Mucosa of stomach (tissue), 1 donor: ENCODE measurements at regions not wholly inside any gene's neighbourhood (a gene's known extent, or its start where the extent isn't known, plus 50 kb on each side); places are given as distances from the start of the nearest gene placed in this dataset.

ENCODE experiments used
- H3K27me3 ChIP-seq: one replicate; pipeline ENCODE4 v1.7.0; 2013; ENCODE audit warnings: mild to moderate bottlenecking, low read length; ENCODE audit not compliant: control insufficient read depth, insufficient read depth
- H3K36me3 ChIP-seq: one replicate; pipeline ENCODE4 v1.7.0; 2013; ENCODE audit warnings: low read length; ENCODE audit not compliant: control insufficient read depth, insufficient read depth
- H3K4me1 ChIP-seq: one replicate; pipeline ENCODE4 v1.7.0; 2013; ENCODE audit warnings: mild to moderate bottlenecking, low read length; ENCODE audit not compliant: control insufficient read depth, insufficient read depth
- H3K4me3 ChIP-seq: one replicate; pipeline ENCODE4 v1.7.0; 2013; ENCODE audit warnings: low read length
- H3K9ac ChIP-seq: one replicate; pipeline ENCODE4 v1.7.0; 2013; ENCODE audit warnings: mild to moderate bottlenecking, low read length, moderate library complexity
- H3K9me3 ChIP-seq: one replicate; pipeline ENCODE4 v1.7.0; 2013; ENCODE audit warnings: mild to moderate bottlenecking, low read length, moderate library complexity; ENCODE audit not compliant: control insufficient read depth
- donor health status: Pancreatic carcinoma.

- Histone ChIP-seq H3K27me3 (no peaks in the 10 kb centered on the region), H3K36me3 (no peaks in the 10 kb centered on the region), H3K9me3 (no peaks in the 10 kb centered on the region), H3K4me1 (no peaks in the 10 kb centered on the region), H3K4me3 (no peak overlapping the region), H3K9ac (no peak overlapping the region)
Measured at GRCh38 chr5:98453296-98453695, 320.2 kb upstream of the RGMB start.

DNA sequence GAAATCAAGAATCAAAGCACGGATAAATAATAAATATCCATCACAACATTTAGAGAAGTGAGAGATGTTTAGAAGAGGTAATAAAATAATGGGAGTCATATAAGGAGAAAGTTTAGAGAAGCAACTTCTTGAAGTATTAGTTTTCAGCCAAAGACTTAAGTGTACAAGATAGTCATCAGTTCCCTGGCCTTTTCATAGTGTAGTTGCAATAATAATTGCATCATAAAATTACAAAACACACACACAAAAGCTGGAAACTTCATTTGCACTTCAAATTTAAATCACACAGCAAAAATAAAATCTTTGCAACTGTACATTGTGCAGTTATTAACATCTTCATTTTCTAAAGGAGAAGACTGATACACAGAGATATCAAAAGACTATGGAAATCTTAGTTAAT lies 319.1 kb upstream of the RGMB start:
- no peaks in the 10 kb centered on the region for H3K9me3 ChIP-seq
- no peaks in the 10 kb centered on the region for H3K36me3 ChIP-seq

GRCh38 chr5:98454904-98455303 lies 318.6 kb upstream of the RGMB start:
- H3K27me3 ChIP-seq, result no peaks in the 10 kb centered on the region
- no peaks in the 10 kb centered on the region for H3K36me3 ChIP-seq
- no peaks in the 10 kb centered on the region for H3K9me3 ChIP-seq
- peak overlapping the region; percentile 16 for H3K4me3 ChIP-seq
- H3K4me1 ChIP-seq, result no peaks in the 10 kb centered on the region
- no peak overlapping the region for H3K9ac ChIP-seq

More for the DNA sequence above, 319.1 kb upstream of the RGMB start:
- Histone ChIP-seq H3K4me3 (no peak overlapping the region), H3K9ac (no peak overlapping the region), H3K27me3 (no peaks in the 10 kb centered on the region), H3K4me1 (no peaks in the 10 kb centered on the region)

DNA sequence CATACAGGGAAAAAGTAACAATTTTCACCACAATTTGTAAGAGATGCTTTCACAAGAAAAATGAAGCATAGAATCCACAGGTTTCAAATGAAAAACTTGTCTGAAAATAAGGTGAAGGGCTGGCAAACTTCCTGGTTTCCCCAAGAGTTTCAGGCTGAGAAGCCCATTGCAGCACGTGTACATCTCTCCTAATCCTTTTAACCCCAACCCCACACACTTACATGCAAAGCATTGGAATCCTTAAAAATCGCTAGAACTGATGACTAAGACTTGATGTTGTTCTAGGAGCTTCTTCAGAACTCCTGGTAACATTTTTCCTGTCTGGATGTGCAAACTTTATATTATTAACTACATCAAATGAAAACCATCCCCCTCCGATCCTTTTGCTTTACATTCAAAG lies 317.8 kb upstream of the RGMB start:
- no peaks in the 10 kb centered on the region for H3K27me3 ChIP-seq
- H3K4me3 ChIP-seq, result no peak overlapping the region
- no peaks in the 10 kb centered on the region for H3K9me3 ChIP-seq
- H3K9ac ChIP-seq, result no peak overlapping the region
- H3K4me1 ChIP-seq, result no peaks in the 10 kb centered on the region
- H3K36me3 ChIP-seq, result no peaks in the 10 kb centered on the region

DNA sequence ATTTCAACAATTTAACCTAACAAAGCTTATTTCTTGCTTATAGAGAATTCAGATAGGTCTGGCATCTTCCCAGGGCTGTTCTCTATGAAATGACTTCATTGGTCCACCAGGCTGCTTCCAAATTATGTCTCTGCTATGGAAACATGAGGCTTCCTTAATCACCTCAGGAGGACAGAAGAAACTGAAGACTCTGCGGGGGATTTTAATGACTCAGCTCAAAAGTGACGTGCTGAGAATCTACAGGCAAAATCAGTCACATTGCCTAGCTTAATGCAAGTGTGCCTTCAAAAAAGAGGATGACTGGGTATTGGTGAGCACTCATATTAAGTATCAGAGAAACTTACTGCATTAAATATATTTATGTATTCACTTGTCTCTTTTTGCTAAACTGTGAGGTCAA lies 315.5 kb upstream of the RGMB start:
- Histone ChIP-seq H3K4me3 (no peak overlapping the region), H3K4me1 (no peaks in the 10 kb centered on the region), H3K9me3 (no peaks in the 10 kb centered on the region)

DNA sequence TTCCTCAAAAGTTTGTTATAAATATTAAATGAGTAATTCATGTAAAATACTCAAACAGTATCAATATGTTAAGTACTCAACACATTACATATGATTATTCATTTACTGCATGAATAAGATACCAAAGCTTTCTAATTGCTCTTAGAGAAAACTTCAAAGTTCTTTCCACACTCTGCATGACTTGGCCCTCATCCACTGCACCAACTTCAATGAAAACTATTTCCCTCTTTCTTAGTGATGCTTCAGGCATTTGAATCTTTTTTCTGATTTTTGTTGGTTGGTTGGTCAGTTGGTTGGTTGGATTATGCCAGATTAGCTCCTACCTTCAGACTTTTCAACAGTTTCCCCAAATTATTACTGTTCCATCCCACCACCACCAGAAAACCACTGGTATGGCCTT lies 314.7 kb upstream of the RGMB start:
- no peak overlapping the region for H3K4me3 ChIP-seq
- no peaks in the 10 kb centered on the region for H3K4me1 ChIP-seq
- no peaks in the 10 kb centered on the region for H3K36me3 ChIP-seq
- H3K27me3 ChIP-seq, result no peaks in the 10 kb centered on the region
- H3K9me3 ChIP-seq, result no peaks in the 10 kb centered on the region
- no peak overlapping the region for H3K9ac ChIP-seq

More for the DNA sequence above, 315.5 kb upstream of the RGMB start:
- Histone ChIP-seq H3K36me3 (no peaks in the 10 kb centered on the region), H3K27me3 (no peaks in the 10 kb centered on the region), H3K9ac (no peak overlapping the region)

DNA sequence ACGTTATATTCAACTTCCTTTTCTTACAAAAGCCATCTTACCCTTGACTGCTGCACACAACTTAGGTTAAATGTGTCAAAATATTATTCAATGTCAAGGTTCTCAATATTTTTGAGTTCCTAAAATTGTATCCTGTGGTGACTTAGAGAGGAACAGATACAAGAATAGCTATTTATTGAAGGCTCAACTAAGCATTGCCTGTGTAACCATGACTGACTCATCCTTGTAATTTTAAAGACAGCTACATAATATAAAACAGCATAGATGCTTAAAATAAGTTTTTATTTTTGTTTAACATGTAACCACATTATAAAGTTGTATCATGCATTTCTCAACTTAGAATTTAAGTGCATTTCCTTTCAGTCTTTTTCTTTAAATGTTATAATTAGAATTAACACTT lies 312.9 kb upstream of the RGMB start:
- no peaks in the 10 kb centered on the region for H3K4me1 ChIP-seq
- H3K9ac ChIP-seq, result no peak overlapping the region
- H3K27me3 ChIP-seq, result no peaks in the 10 kb centered on the region
- H3K4me3 ChIP-seq, result no peak overlapping the region
- no peaks in the 10 kb centered on the region for H3K9me3 ChIP-seq
- no peaks in the 10 kb centered on the region for H3K36me3 ChIP-seq

GRCh38 chr5:98461485-98461884 lies 312.0 kb upstream of the RGMB start:
- no peaks in the 10 kb centered on the region for H3K4me1 ChIP-seq
- no peaks in the 10 kb centered on the region for H3K9me3 ChIP-seq
- no peak overlapping the region for H3K4me3 ChIP-seq
- H3K27me3 ChIP-seq, result no peaks in the 10 kb centered on the region
- no peaks in the 10 kb centered on the region for H3K36me3 ChIP-seq
- H3K9ac ChIP-seq, result no peak overlapping the region

DNA sequence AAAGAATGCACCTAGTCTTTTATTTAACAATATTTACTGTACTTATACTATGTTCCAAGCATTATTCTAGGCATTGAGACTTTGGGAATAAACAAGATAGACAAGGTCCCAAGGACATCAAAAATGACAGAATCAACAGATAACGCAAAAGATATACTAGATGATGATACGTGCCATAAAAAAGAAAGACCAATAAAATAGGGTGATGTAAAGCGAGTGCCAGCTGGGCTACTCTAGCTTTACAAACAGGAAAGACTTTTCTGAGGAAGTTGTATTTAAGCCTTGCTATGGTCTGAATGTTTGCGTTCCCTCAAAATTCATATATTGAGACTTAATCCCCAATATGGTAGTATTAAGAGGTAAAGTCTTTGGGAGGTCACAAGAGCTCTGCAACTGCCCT lies 310.2 kb upstream of the RGMB start:
- Histone ChIP-seq H3K9me3 (no peaks in the 10 kb centered on the region), H3K9ac (no peak overlapping the region), H3K36me3 (no peaks in the 10 kb centered on the region), H3K4me3 (no peak overlapping the region), H3K4me1 (no peaks in the 10 kb centered on the region), H3K27me3 (no peaks in the 10 kb centered on the region)

- no peaks in the 10 kb centered on the region for H3K27me3 ChIP-seq
- no peak overlapping the region for H3K9ac ChIP-seq
- H3K4me1 ChIP-seq, result no peaks in the 10 kb centered on the region
- no peaks in the 10 kb centered on the region for H3K9me3 ChIP-seq
- no peaks in the 10 kb centered on the region for H3K36me3 ChIP-seq
- no peak overlapping the region for H3K4me3 ChIP-seq
Measured at GRCh38 chr5:98463676-98464075, 309.8 kb upstream of the RGMB start.

GRCh38 chr5:98464737-98465330 lies 308.6 kb upstream of the RGMB start:
- Histone ChIP-seq H3K9me3 (no peaks in the 10 kb centered on the region), H3K4me3 (no peak overlapping the region), H3K4me1 (no peaks in the 10 kb centered on the region), H3K36me3 (no peaks in the 10 kb centered on the region), H3K9ac (no peak overlapping the region), H3K27me3 (no peaks in the 10 kb centered on the region)

DNA sequence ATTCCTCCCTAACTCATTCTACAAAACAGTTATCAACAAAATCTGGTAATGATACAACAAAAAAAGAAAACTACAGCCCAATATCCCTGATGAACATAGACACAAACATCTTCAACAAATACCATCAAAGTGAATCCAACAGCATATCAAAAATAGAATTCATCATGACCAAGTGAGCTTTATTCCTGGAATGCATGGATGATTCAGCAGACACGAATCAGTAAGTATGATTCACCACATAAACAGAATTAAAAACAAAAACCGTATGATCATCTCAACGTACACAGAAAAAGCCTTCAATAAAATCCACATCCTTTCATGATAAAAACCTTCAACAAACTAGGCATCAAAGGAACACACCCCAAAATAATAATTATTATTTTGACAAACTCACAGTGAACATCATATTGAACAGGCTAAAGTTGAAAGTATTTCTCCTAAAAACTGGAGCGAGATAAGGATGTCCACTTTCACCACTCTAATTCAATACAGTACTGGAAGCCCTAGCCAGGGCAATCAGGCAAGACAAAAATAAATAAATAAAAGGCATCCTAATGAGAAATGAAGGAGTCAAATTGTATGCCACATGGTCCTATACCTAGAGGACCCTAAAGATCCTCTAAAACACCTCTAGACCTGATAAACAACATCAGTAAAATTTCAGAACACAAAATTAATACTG lies 305.1 kb upstream of the RGMB start:
- Histone ChIP-seq H3K4me3 (no peak overlapping the region), H3K9ac (no peak overlapping the region), H3K9me3 (no peaks in the 10 kb centered on the region), H3K4me1 (no peaks in the 10 kb centered on the region), H3K36me3 (no peaks in the 10 kb centered on the region), H3K27me3 (no peaks in the 10 kb centered on the region)

GRCh38 chr5:98470747-98471146 lies 302.7 kb upstream of the RGMB start:
- Histone ChIP-seq H3K9ac (no peak overlapping the region), H3K4me3 (no peak overlapping the region), H3K4me1 (no peaks in the 10 kb centered on the region), H3K36me3 (no peaks in the 10 kb centered on the region), H3K27me3 (no peaks in the 10 kb centered on the region), H3K9me3 (no peaks in the 10 kb centered on the region)
